Neural crest cell (in vitro differentiated cells): ENCODE measurements at regions not wholly inside any gene's neighbourhood (a gene's known extent, or its start where the extent isn't known, plus 50 kb on each side); places are given as distances from the start of the nearest gene placed in this dataset.

Experiments
- DNase-seq: peaks from one replicate; pipeline ENCODE4 v3.0.0; 2021; ENCODE audit warnings: low read depth, mixed read lengths, low spot score
- H3K27ac Mint-ChIP-seq: one replicate; pipeline ENCODE4 v1.8.0; 2021; ENCODE audit warnings: mild to moderate bottlenecking, mixed read lengths; ENCODE audit not compliant: unreplicated experiment
- H3K27me3 Mint-ChIP-seq: 2 replicates; pipeline ENCODE4 v1.8.0; 2021; ENCODE audit warnings: low read depth, mild to moderate bottlenecking, mixed read lengths
- H3K36me3 Mint-ChIP-seq: 2 replicates; pipeline ENCODE4 v1.8.0; 2021; ENCODE audit warnings: low read depth, mild to moderate bottlenecking, mixed read lengths
- H3K4me1 Mint-ChIP-seq: 2 replicates; pipeline ENCODE4 v1.8.0; 2021; ENCODE audit warnings: mixed read lengths
- H3K4me3 Mint-ChIP-seq: one replicate; pipeline ENCODE4 v1.8.0; 2021; ENCODE audit warnings: mild to moderate bottlenecking, mixed read lengths
- H3K9me3 Mint-ChIP-seq: 2 replicates; pipeline ENCODE4 v1.8.0; 2021; ENCODE audit warnings: mixed read lengths
- CTCF ChIP-seq: fragments of 200-600 bp; sonication (generic); conservative IDR thresholded peaks from 2 replicates; pipeline ENCODE4 v1.5.0; 2021; ENCODE audit warnings: antibody characterized with exemption, mild to moderate bottlenecking

- Mint-ChIP-seq H3K9me3 (peaks cover 3% of the 10 kb centered on the region), H3K36me3 (peaks cover 2% of the 10 kb centered on the region), H3K4me3 (no peak overlapping the region), H3K27me3 (no peaks in the 10 kb centered on the region), H3K4me1 (no peaks in the 10 kb centered on the region), H3K27ac (no peak overlapping the region)
- no peak for DNase-seq
- no peak for TF ChIP-seq CTCF
These were observed 243.1 kb upstream of the TENM3 start for GRCh38 chr4:182000077-182000476.

GRCh38 chr4:182010876-182011275, 232.3 kb upstream of the TENM3 start:
- peaks cover 11% of the 10 kb centered on the region for H3K9me3 Mint-ChIP-seq
- H3K4me1 Mint-ChIP-seq: no peaks in the 10 kb centered on the region
- no peak for DNase-seq
- peaks cover 4% of the 10 kb centered on the region for H3K36me3 Mint-ChIP-seq
- no peak for TF ChIP-seq CTCF
- H3K27ac Mint-ChIP-seq: no peak overlapping the region
- H3K4me3 Mint-ChIP-seq: no peak overlapping the region
- H3K27me3 Mint-ChIP-seq: no peaks in the 10 kb centered on the region

GRCh38 chr4:182014164-182014563, 229.0 kb upstream of the TENM3 start:
- no peak for DNase-seq
- no peak for TF ChIP-seq CTCF
- no peak overlapping the region for H3K27ac Mint-ChIP-seq
- H3K27me3 Mint-ChIP-seq: no peaks in the 10 kb centered on the region
- H3K4me1 Mint-ChIP-seq: no peaks in the 10 kb centered on the region
- H3K9me3 Mint-ChIP-seq: no peaks in the 10 kb centered on the region
- no peaks in the 10 kb centered on the region for H3K36me3 Mint-ChIP-seq
- no peak overlapping the region for H3K4me3 Mint-ChIP-seq

GRCh38 chr4:182015014-182015413, 228.2 kb upstream of the TENM3 start:
- Mint-ChIP-seq H3K27me3 (no peaks in the 10 kb centered on the region), H3K27ac (no peak overlapping the region), H3K36me3 (no peaks in the 10 kb centered on the region), H3K4me3 (no peak overlapping the region), H3K9me3 (no peaks in the 10 kb centered on the region), H3K4me1 (no peaks in the 10 kb centered on the region)
- no peak for TF ChIP-seq CTCF
- no peak for DNase-seq

GRCh38 chr4:182015893-182016292, 227.3 kb upstream of the TENM3 start:
- no peaks in the 10 kb centered on the region for H3K4me1 Mint-ChIP-seq
- H3K4me3 Mint-ChIP-seq: no peak overlapping the region
- H3K27me3 Mint-ChIP-seq: no peaks in the 10 kb centered on the region
- TF ChIP-seq CTCF: no peak
- H3K9me3 Mint-ChIP-seq: no peaks in the 10 kb centered on the region
- no peak overlapping the region for H3K27ac Mint-ChIP-seq
- no peaks in the 10 kb centered on the region for H3K36me3 Mint-ChIP-seq
- no peak for DNase-seq

GRCh38 chr4:182017038-182017437, 226.2 kb upstream of the TENM3 start:
- no peak for TF ChIP-seq CTCF
- no peaks in the 10 kb centered on the region for H3K27me3 Mint-ChIP-seq
- no peak overlapping the region for H3K27ac Mint-ChIP-seq
- DNase-seq: no peak
- no peaks in the 10 kb centered on the region for H3K36me3 Mint-ChIP-seq
- no peaks in the 10 kb centered on the region for H3K9me3 Mint-ChIP-seq
- no peak overlapping the region for H3K4me3 Mint-ChIP-seq
- H3K4me1 Mint-ChIP-seq: no peaks in the 10 kb centered on the region
